ENCODE measurements at regions not wholly inside any gene's neighbourhood (a gene's known extent, or its start where the extent isn't known, plus 50 kb on each side); places are given as distances from the start of the nearest gene placed in this dataset.

- H3K4me1 ChIP-seq (ENCODE audit: control insufficient read depth in 1 of 2, insufficient read depth in 2 of 2, low read length in 2 of 2): no peaks in the 10 kb centered on the region
- BruUV-seq (replicated peaks): no TSS peak
- no peak for ATAC-seq
- no peak overlapping the region for H2AFZ ChIP-seq (ENCODE audit: low read depth, low read length, poor library complexity, severe bottlenecking)
- H3K9me2 ChIP-seq (ENCODE audit: insufficient read depth): no peaks in the 10 kb centered on the region
- no peaks in the 10 kb centered on the region for H3K27me3 ChIP-seq (ENCODE audit: insufficient read depth, low read length)
- DNase-seq (ENCODE audit: low read depth, low spot score): no peak
- no peaks in the 10 kb centered on the region for H4K20me1 ChIP-seq (ENCODE audit: insufficient read depth)
- H3K4me3 ChIP-seq (replicated peaks in 1 of 2; ENCODE audit: low read depth in 1 of 2, low read length in 2 of 2): no peak overlapping the region
- no peak overlapping the region for H3K9ac ChIP-seq (ENCODE audit: low read length)
- ChIA-PET CTCF (no interaction called here), POLR2A (no interaction called here), RAD21 (ENCODE audit: low non-redundant PET in 1 of 2, low total read pairs in 2 of 2, uncharacterized antibody in 2 of 2, unreplicated experiment in 2 of 2) (no interaction called here)
- H3K27ac ChIP-seq (ENCODE audit: low read depth, low read length): no peak overlapping the region
- intact Hi-C loops (cut with micrococcal nuclease): no loop called here
- H3K9me3 ChIP-seq (ENCODE audit: control insufficient read depth in 1 of 2, insufficient read depth in 1 of 2, low read depth in 1 of 2, low read length in 2 of 2): peaks cover 5 to 13% of the 10 kb centered on the region in 2 experiments; a peak in 2 of 4 replicates
- H3K36me3 ChIP-seq (ENCODE audit: control insufficient read depth in 1 of 2, insufficient read depth in 2 of 2, low read length in 2 of 2): no peaks in the 10 kb centered on the region
- TF ChIP-seq CEBPB (IDR thresholded peaks at IDR 0.05; ENCODE audit: low read depth) (no peak), SRF (IDR thresholded peaks at IDR 0.05; ENCODE audit: low read depth) (no peak), RAD21 (IDR thresholded peaks at IDR 0.05; ENCODE audit: low read depth) (no peak), CTCF (IDR thresholded peaks at IDR 0.05 in 2 of 3, conservative IDR thresholded peaks at IDR 0.05 in 1 of 3; ENCODE audit: borderline replicate concordance in 1 of 3, insufficient read depth in 1 of 3, low read depth in 2 of 3, low read length in 2 of 3) (no peak), FOSL1 (IDR thresholded peaks at IDR 0.05; ENCODE audit: low read depth) (no peak), EZH2 (IDR thresholded peaks at IDR 0.05) (no peak), SIN3A (IDR thresholded peaks at IDR 0.05; ENCODE audit: low read depth) (no peak), ATF3 (IDR thresholded peaks at IDR 0.05) (no peak), CBX3 (IDR thresholded peaks at IDR 0.05; ENCODE audit: low read depth) (no peak), YY1 (IDR thresholded peaks at IDR 0.05; ENCODE audit: extremely low read depth, insufficient replicate concordance, low read depth, low read length) (no peak), ZNF274 (IDR thresholded peaks at IDR 0.05; ENCODE audit: low read depth, low read length) (no peak), EZH2phosphoT487 (IDR thresholded peaks at IDR 0.05; ENCODE audit: borderline replicate concordance) (no peak), ZBTB33 (IDR thresholded peaks at IDR 0.05; ENCODE audit: extremely low read depth, insufficient replicate concordance, low read length) (no peak), REST (IDR thresholded peaks at IDR 0.05; ENCODE audit: low read depth) (no peak), ZFX (IDR thresholded peaks at IDR 0.05) (no peak), POLR2AphosphoS5 (IDR thresholded peaks at IDR 0.05; ENCODE audit: low read depth, low read length) (no peak), ELF1 (IDR thresholded peaks at IDR 0.05; ENCODE audit: borderline replicate concordance, low read depth) (no peak), POLR2A (IDR thresholded peaks at IDR 0.05; ENCODE audit: borderline replicate concordance, extremely low read depth, insufficient read depth, insufficient read length) (no peak), MAX (IDR thresholded peaks at IDR 0.05) (no peak), TCF7L2 (IDR thresholded peaks at IDR 0.05; ENCODE audit: borderline replicate concordance, extremely low read depth, insufficient read depth, insufficient read length) (no peak)
- H3K79me2 ChIP-seq (ENCODE audit: insufficient read depth, low read length): no peaks in the 10 kb centered on the region
- H3K4me2 ChIP-seq (ENCODE audit: low read length): no peak overlapping the region
Observed at GRCh38 chr10:9800571-9800970, 1217.1 kb upstream of the CELF2 start.

Data from HCT116 (cell line).